HG02981 (cell line): ENCODE measurements at regions not wholly inside any gene's neighbourhood (a gene's known extent, or its start where the extent isn't known, plus 50 kb on each side); places are given as distances from the start of the nearest gene placed in this dataset.
"Not testable (repeated sequence)": the region's sequence is repeated elsewhere in the genome, so short reads cannot be mapped to it uniquely, and the experiment has no call there.

Experiments used
- ATAC-seq: cut with Tn5 transposase; IDR thresholded peaks from one replicate; pipeline ENCODE4 v1.9.1; 2021; ENCODE audit warnings: mild to moderate bottlenecking, moderate library complexity; ENCODE audit not compliant: unreplicated experiment

DNA sequence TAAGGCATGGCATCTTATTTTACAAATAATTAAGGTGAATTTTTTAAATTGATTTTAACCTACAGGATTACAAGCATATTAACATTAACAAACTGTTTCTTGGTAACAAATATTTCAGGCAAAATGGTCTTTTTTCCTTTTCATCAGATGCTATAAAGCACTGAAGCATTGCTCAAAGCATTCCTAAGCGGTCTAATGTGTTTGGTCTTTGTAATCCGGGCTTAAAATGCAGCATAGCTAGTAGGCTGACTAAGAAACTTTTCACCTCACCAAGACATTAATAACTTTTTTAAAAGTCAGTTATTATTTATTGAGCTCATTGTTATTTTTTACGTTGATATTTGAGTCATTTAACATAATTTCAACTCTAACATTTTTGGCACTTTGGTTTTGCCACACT lies 538.8 kb upstream of the SLC39A10 start:
- ATAC-seq, result no peak

DNA sequence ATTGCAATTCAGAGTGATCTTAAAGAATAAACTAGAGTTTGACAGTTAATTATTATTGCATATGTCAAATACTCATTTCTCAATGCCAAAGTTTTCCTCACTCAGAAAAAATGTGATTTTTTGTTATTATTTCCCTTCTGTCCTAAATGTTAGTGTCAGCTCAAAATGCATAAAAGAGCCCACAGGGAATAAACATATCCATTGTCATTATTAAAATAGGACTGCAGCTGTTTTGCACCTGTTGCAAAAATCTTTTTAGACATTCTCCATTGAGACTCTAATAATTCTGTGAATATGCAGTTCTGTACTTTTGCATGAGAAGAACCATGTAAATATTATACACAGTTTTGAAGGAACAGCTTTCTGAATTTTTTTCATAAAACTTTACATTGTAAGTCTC lies 540.0 kb upstream of the SLC39A10 start:
- ATAC-seq, result no peak

DNA sequence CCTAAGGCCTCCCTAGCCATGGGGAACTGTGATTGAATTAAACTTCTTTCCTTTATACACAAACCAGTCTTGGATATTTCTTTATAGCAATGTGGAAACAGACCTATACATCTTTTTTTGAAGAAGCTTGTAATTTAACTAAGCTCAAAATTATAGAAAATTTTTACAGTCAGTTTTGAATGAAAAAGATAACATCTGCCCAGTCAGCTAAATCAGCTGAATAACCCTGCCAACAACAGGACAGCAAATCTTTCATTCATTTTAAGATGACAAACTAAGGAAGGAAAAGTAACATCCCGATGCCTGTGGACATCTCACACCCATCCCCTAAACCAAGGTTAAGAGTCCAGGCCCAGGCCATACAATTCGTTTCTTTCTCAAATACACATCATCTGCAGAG lies 541.3 kb upstream of the SLC39A10 start:
- no peak for ATAC-seq

DNA sequence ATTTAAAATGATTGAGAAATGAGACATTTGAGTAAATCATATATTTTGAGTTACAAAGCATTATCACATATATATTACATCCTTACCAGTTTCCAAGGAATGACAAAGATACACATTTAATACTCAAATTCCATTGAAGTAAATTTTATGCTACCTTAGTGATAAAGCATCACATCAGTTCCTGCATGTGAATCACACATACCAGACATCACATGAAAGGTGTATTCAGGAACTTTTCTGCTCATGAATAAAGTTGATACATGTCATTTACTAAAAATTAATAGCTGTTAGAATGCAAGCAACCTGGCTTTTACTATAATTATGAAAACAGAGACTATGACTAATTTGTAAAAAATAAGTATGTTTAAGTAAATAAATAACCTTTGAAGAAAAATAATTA lies 548.8 kb upstream of the SLC39A10 start:
- ATAC-seq, result no peak

DNA sequence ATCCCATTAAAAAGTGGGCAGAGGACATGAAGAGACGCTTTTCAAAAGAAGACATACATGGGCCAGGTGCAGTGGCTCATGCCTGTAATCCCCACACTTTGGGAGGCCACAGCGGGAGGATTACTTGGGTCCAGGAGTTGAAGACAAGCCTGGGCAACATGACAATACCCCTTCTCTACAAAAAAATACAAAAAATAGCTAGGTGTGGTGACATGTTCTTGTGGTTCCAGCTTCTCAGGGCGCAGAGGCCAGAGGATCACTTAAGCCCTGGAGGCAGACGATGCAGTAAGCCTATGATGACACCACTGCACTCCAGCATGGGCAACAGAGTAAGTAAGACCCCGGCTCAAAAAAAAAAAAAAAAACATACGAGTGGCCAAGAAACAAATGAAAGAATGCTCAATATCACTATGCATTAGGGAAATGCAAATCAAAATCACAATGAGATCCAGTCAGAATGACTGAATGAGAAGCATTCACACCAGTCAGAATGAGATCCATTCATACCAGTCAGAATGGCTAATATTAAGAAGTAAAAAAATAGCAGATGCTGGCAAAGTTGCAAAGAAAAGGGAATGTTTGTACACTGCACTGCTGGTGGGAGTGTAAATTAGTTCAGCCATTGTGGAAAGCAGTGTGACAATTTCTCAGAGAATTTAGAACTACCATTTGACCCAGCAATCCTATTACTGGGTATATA lies 550.2 kb upstream of the SLC39A10 start:
- ATAC-seq, result no peak

DNA sequence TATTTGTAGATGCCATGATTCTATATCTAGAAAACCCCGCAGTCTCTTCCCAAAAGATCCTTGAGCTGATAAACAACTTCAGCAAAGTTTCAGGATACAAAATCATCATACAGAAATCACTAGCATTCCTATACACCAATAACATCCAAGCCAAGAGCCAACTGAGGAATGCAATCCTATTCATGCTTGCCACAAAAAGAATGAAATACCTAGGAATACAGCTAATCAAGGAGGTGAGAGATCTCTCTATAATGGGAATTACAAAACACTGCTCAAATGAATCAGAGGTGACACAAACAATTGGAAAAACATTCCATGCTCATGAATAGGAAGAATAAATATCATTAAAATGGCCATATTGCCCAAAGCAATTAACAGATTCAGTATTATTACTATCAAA lies 551.4 kb upstream of the SLC39A10 start:
- no peak for ATAC-seq

DNA sequence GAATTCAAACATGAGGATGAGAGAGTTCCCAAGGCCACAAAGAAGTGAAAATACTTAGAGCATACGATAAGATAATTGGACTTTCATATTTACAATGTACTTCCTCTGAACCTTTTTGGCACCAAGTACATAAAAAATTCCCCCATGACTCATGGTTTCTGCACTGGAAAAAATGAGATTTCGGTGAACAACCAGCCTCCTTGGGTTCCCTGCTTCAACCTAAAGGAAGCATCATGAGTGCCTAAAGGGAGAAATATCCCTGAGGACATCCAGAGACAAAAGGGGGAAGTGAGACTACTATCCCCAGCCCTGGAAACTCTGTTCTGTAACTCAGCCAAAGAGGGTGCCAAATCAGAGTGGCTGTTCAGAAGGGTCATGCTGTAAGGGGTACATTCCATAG lies 562.7 kb upstream of the SLC39A10 start:
- no peak for ATAC-seq

DNA sequence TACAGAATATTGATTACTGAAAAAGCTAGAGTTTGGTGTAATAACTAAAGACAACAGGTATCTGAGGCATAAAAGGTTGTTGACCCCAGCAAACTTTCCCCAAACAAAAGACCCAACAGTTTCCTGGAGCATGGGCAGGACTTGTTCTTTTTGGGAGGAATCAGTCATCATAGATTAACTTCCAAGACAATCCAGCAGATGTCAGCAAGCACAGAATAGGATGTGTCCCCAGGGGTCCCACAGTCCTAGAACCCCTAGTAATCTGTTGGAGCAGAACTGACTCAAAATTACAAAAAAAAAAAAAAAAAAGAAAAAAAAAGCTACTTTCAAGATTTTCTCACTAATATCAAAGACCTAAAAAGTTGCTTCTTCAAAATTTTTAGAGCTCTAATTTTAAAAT lies 564.7 kb upstream of the SLC39A10 start:
- no peak for ATAC-seq

DNA sequence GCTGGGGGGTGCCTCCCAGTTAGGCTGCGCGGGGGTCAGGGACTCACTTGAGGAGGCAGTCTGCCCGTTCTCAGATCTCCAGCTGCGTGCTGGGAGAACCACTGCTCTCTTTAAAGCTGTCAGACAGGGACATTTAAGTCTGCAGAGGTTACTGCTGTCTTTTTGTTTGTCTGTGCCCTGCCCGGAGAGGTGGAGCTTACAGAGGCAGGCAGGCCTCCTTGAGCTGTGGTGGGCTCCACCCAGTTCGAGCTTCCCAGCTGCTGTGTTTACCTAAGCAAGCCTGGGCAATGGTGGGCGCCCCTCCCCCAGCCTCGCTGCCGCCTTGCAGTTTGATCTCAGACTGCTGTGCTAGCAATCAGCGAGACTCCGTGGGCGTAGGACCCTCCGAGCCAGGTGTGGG lies 584.2 kb upstream of the SLC39A10 start:
- ATAC-seq, result not testable (repeated sequence)

DNA sequence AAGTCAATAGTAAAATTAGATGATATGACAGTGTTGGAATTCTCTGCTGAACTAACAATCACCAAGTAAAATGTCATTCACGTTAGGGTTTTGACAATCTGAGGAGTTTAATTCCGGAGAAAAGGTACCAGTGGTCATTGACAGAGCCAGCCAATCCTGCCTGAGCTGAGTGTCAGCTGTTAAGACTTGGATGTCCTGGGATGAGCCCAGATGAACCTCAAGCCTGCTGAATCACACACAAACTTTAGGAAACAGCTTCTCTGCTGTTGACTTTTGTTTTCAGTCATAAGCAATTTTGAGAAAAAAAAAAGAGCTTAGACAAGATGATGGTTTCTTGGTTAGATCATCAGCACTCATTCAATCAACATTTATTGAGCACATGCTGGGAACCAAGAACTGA lies 600.0 kb upstream of the SLC39A10 start:
- ATAC-seq, result no peak

DNA sequence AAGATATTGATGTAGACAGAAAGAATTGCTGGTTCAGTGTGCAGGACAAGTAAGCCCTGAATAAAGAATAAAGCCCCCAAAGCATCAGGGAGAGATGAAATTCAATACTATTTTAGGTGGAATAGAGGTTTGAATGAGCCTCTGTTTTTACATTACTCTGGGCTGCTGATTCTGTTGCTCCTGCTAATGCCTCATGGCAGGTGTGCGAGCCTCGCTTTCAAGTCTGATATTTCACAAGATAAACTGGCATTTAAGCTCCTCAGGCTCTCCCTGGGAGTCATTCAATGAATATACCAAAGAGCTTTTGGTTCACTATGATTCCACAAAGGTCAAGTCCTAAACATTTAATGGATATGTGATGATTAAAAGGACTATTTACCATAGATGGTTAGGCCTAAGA lies 601.0 kb upstream of the SLC39A10 start:
- no peak for ATAC-seq

DNA sequence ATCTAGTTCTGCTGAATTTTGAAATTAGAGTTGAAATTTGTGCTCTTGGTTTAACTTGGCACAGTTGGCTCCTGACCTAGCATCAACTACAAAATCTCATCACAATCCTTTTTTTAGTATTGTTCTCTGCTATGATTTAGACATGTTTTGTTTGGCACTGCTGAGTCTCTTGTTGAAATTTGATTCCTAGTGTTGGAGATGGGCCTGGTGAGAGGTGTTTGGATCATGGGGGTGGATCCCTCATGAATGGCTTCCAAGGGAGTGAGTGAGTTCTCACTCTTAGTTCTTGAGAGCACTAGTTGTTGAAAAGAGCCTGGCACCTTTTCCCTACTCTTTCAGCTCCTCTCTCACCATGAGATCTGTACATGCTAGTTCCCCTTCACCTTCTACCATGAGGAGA lies 605.6 kb upstream of the SLC39A10 start:
- no peak for ATAC-seq

DNA sequence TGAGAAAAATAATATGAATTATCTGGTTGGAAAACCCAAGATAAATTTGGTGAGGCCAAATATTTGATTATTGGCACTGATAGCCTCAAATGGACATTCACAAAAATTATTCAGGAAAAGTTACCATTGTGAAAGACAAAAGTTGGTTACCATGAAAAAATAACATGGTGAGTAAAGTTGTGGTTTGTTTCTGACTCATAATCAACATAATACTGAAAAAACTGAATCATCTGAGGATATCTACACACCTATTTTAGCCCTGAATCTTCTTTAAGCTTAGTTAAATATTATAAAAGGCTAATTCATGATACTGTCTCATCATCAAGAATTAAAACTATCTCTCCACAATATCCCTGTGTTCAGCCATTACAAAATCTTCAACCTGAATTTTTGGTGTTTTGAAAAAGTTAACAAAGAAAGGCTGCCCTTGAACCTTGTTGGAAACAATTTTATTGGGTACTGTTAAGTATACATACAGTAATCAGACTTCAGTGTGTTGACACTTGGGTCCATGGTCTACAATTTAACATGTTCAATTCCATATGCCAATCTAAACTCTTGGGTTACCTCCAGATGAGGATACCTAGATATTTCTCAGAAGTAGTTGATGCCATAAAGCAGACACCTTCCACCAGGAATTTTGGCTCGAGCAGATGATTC lies 607.5 kb upstream of the SLC39A10 start:
- ATAC-seq, result peak; percentile 96

DNA sequence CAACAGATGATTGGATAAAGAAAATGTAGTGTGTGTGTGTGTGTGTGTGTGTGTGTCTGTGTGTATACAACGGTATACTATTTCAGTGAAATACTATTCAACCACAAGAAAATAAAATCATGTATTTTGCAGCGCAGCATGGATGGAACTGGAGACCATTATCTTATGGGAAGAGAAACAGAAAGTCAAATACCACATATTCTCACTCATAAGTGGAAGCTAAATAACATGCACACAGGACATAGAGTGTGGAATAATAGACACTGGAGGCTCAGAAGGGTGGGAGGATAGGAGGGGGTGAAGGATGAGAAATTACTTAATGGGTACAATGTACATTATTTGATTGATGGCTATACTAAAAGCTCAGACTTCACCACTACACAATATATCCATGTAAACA lies 609.1 kb upstream of the SLC39A10 start:
- no peak for ATAC-seq

DNA sequence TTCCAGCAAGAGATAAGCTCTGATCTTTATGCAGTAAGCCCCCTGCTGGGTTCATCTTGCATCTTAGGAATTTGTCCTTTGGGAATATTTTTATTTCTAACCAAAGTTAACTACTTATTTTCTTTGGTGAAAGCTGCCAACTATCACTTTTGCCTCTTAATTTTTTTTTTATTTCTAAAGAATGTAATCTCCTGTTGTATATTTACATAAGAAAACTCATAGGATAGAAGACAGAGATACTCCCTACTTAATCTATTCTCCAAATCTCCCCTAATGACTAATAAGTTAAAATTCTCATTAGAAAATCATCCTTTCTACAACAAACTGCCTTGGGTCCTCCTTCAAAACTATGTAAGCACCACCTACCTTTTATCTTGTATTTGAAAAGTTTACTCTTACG lies 612.2 kb upstream of the SLC39A10 start:
- no peak for ATAC-seq

DNA sequence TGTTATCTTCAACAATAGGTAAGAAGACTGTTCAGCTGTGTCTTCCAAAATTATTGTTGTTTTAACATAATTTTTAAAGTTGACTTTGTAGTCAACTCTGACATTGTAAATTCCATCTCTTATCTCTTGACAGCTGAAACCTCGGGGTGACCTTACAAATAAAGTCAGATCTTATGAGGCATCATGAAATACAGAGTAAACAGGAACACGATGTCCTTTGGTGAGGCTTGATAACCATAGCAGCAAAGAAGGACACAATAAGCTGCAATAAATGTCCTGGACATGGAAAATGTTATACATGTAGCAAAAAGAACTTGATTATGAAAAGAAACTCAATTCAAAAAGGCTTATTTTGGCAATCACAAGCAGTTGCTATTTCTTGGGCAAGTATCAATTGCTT lies 618.9 kb upstream of the SLC39A10 start:
- ATAC-seq, result no peak

DNA sequence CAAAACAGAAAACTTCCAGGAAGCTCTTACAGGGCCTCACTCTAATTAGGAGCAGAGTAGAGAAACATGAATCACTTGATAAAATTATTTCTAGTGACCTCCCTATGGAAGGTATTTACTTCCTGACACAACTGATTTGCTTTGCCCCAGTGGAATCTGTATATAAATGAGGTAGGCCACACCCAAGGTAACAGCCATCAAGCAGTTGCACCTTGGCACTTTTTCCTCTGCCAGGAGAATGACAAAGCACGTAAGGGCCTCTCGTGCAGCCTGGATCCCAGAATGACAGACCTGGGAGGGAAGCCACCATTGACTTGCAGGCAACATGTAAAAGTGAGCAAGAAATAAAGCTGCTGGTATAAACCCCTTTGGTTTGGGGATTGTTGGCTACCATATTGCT lies 620.0 kb upstream of the SLC39A10 start:
- ATAC-seq, result no peak

DNA sequence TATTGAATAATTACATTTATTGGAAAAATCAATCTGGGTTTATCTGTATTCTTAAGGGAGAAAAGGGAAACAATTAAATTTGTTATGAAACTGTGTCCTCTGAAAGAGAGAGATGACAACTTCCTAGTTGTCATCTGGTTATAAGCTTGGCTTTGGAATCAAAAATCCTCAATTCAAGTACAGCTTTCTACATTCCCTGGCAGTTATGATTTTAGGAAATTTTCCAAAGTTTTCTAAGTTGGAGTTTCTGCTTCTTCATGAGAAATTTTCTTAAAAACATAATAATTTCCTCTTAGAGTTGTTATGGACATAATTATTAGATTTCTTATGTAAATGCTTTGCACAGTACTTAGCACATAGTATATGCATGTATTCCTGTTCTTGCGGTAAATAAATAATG lies 625.6 kb upstream of the SLC39A10 start:
- no peak for ATAC-seq

DNA sequence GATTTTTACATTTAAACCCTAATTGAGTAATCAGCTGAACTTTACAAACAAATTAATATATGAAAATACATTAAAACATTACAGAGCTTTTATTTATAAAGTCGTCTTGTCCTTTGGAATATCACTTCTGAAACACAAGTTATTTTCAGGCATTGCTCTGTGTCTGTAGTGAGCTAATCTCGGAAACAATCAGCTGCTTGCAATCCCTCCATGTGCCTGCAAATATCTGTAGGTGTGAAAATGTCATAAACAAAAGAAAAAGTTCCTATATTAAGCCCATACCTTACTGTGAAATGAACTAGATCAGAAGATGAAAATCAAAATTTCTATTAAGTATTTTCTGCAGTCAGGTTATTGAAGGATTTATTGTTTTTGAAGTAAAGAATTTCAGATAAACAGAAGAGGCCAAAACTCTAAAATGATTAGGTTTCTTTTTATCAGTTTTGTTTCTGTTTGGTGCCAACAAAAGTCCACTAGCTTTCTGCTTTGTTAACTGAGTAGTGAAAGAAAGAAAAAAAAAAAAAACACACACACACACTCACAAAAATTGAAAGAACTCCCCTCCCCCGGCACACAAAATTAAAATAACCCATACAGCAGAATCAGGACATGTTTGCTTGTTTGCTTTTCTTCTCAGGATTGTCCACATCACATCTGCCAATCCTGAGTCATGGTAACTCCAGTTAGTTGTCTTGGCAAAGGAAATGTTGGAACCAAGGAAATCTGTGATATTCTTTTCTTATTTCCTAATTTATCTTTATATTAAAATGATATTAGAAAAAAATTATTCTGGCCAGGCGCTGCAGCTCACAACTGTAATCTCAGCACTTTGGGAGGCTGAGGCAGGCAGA lies 627.0 kb upstream of the SLC39A10 start:
- ATAC-seq, result no peak

DNA sequence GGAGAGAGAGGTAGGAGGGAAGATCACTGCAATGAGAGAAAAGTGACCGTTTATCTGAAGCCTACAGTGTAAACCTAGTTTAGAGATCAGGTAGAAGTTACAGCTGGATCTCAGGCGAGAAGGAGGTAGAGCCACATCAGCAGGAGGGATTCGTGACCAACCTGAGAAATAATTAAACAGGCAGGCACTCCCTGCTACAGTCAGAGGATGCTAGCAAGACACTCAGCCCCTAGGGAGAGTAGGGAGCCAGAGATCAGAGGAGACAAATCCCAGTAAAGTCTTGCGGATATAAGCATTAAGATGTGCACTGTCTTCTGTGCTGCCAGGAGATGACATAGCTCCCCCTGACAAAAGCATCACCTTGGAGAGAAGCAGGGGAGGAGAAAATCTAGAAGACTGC lies 629.1 kb upstream of the SLC39A10 start:
- no peak for ATAC-seq

DNA sequence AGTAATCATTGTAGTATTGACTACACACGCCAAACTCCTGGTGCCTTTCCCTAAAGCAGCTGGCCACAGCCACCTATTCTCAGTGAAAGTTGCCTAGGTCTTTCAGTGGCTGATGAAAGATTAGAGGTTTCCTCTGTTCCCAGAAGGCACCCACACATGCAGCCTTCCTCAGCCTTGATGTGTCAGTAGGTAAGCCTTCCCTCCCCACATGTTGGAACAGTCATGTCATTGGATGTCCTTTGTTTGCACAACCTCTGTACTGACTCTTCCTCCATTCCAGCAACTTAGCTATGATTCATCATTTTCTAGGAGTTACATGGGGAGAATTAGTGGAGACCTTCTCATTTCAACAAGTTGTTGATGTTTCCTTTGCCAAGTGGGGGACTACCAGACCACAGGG lies 630.8 kb upstream of the SLC39A10 start:
- no peak for ATAC-seq

DNA sequence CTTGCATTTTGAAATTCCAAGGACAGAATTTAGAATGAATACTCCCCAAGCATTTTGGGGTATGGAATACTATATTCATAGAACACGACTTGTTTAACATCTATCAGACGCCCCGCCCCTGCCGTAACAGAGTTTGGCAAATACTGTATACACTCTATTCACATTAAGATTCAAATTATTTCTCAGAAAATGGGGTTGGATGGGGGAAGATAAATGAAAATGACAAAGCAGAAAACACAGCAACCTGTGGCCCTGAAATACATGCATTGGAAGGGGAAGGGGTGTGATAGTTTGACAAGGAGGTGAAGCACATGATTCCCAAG lies 634.6 kb upstream of the SLC39A10 start:
- no peak for ATAC-seq
